Activated B cell treated with CpG ODN at 0.5 μM for 24 hours (primary cell): ENCODE measurements at regions not wholly inside any gene's neighbourhood (a gene's known extent, or its start where the extent isn't known, plus 50 kb on each side); places are given as distances from the start of the nearest gene placed in this dataset.

ENCODE experiments used
- ATAC-seq: fragments of 200-7000 bp; cut with Tn5 transposase; one replicate; pipeline ENCODE4 v1.10.0; 2021; ENCODE audit warnings: low read depth, mild to moderate bottlenecking, moderate library complexity
- CTCF ChIA-PET: fragments of 350-600 bp; sonication (Branson Sonifier 250); formaldehyde crosslinking; loops from one replicate; lab custom pipeline; 2021; ENCODE audit warnings: antibody characterized with exemption; lab: Charles Lee
- POLR2A ChIA-PET: fragments of 350-600 bp; sonication (Branson Sonifier 250); formaldehyde crosslinking; loops from one replicate; lab custom pipeline; 2021; ENCODE audit warnings: antibody characterized with exemption; lab: Charles Lee
- DNase-seq: peaks from one replicate; pipeline ENCODE4 v3.0.0; 2022
- H3K27ac Mint-ChIP-seq: one replicate; pipeline ENCODE4 v1.8.0; 2020; ENCODE audit warnings: mixed read lengths
- H3K27me3 Mint-ChIP-seq: one replicate; pipeline ENCODE4 v1.8.0; 2021; ENCODE audit warnings: mixed read lengths
- H3K36me3 Mint-ChIP-seq: one replicate; pipeline ENCODE4 v1.8.0; 2021; ENCODE audit warnings: low read depth, mixed read lengths
- H3K4me1 Mint-ChIP-seq: one replicate; pipeline ENCODE4 v1.8.0; 2021; ENCODE audit warnings: mixed read lengths
- H3K4me3 Mint-ChIP-seq: one replicate; pipeline ENCODE4 v1.8.0; 2020; ENCODE audit warnings: mild to moderate bottlenecking, mixed read lengths
- H3K9me3 Mint-ChIP-seq: one replicate; pipeline ENCODE4 v1.8.0; 2020; ENCODE audit warnings: mixed read lengths
- intact Hi-C: fragments of 100-400 bp; cut with micrococcal nuclease; formaldehyde crosslinking; loops from one replicate; pipeline ENCODE4 v1.15.1; 2024
- TF ChIP-seq, protein P1 (sequence below): fragments of 200-600 bp; IDR thresholded peaks from one replicate; pipeline ENCODE4 v1.8.0; 2022; ENCODE audit warnings: antibody characterized with exemption, mild to moderate bottlenecking

DNA sequence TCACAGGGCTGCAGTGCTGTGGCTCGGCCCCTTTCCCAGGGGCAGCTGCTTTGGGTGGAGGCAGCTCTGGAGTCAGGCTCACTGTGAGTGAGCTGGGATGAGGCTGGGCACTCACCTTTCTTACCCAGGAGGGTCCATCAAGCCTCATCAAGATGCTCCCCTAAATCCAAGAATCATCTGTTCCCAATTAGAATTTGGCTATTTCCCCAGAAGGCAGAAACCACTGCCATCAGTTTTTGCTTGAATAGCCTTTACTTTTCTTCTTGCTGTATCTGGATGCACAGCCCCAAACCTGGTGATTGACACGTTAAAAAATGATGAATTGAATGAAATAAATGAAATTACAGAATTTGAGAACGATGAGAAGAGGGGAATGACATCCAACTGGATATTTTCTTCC lies 74.3 kb upstream of the LYZL1 start:
- ATAC-seq (no peak), DNase-seq (no peak)
- Mint-ChIP-seq H3K36me3 (no peaks in the 10 kb centered on the region), H3K4me3 (no peak overlapping the region), H3K27ac (no peak overlapping the region), H3K27me3 (no peaks in the 10 kb centered on the region), H3K9me3 (peaks cover 8% of the 10 kb centered on the region), H3K4me1 (no peaks in the 10 kb centered on the region)
- TF ChIP-seq, protein P1, sequence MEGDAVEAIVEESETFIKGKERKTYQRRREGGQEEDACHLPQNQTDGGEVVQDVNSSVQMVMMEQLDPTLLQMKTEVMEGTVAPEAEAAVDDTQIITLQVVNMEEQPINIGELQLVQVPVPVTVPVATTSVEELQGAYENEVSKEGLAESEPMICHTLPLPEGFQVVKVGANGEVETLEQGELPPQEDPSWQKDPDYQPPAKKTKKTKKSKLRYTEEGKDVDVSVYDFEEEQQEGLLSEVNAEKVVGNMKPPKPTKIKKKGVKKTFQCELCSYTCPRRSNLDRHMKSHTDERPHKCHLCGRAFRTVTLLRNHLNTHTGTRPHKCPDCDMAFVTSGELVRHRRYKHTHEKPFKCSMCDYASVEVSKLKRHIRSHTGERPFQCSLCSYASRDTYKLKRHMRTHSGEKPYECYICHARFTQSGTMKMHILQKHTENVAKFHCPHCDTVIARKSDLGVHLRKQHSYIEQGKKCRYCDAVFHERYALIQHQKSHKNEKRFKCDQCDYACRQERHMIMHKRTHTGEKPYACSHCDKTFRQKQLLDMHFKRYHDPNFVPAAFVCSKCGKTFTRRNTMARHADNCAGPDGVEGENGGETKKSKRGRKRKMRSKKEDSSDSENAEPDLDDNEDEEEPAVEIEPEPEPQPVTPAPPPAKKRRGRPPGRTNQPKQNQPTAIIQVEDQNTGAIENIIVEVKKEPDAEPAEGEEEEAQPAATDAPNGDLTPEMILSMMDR: no peak
- intact Hi-C loops: no loop called here
- ChIA-PET POLR2A (no interaction called here), CTCF (no interaction called here)

DNA sequence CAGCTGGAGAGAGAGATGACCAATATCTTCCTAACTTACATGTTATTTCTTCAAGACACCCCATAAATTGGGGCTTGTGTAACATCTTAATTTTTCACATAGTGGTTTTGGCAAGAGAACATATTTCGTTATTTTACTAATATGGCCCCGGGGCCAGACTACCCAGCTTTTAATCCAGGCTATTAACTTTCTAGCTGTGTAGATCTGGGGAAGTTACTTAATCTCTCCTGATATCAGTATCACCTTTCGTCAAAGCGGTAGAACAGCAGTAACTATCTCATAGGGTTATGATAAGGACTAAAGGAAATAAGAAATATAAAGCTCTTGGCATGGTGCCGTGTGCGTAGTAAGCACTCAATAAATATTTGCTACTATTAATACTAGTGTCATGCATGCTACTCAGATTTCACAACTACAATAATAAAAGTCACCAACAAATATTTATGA lies 71.6 kb upstream of the LYZL1 start:
- CTCF ChIA-PET: no interaction called here
- intact Hi-C loops: no loop called here
- TF ChIP-seq, protein P1: no peak
- POLR2A ChIA-PET: no interaction called here
- Mint-ChIP-seq H3K9me3 (peaks cover 2% of the 10 kb centered on the region), H3K27ac (no peak overlapping the region), H3K36me3 (no peaks in the 10 kb centered on the region), H3K4me3 (no peak overlapping the region), H3K27me3 (no peaks in the 10 kb centered on the region), H3K4me1 (no peaks in the 10 kb centered on the region)
- ATAC-seq (no peak), DNase-seq (no peak)

DNA sequence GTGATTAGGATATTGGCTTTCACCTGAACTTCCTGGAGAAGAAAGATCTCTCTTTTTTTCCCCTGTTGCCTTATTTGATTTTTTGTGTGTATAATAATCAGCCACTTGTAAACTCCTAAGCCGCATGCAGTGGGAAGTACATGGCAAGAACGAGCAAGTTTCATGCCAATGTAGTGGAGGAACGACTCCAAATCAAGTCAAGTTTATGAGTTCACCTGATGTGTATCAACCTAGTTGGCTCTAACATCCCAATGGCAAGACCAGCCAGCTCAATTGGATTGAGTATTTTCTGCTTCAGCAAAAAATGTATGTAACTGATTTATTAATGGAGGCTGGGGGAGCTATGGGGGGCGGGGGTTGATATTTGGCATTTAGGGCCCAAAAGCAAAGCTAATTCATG lies 65.5 kb upstream of the LYZL1 start:
- TF ChIP-seq, protein P1: no peak
- no peak for ATAC-seq
- intact Hi-C loops: no loop called here
- H3K36me3 Mint-ChIP-seq: no peaks in the 10 kb centered on the region
- POLR2A ChIA-PET: no interaction called here
- H3K4me1 Mint-ChIP-seq: no peaks in the 10 kb centered on the region
- no peaks in the 10 kb centered on the region for H3K9me3 Mint-ChIP-seq
- CTCF ChIA-PET: no interaction called here
- H3K27me3 Mint-ChIP-seq: no peaks in the 10 kb centered on the region
- no peak overlapping the region for H3K27ac Mint-ChIP-seq
- H3K4me3 Mint-ChIP-seq: no peak overlapping the region
- no peak for DNase-seq

DNA sequence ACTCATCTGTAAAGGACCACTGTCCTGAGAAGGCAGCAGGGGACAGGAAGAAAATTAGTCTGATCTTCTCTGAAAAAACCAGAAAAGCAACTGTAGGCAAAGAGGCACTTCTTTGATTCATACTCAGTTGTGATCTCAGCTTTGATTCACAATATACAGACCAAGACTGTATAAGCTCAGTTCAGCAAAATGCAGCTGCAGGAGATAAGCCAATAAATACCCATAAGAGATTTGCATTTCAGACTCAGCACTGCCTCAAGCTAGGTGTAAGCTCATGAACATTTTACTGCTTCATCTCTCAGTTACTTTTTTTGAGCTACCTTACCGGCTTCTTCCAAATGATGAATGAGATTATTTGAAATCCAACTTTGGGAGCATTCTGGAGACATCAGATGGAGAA lies 64.2 kb upstream of the LYZL1 start:
- ATAC-seq (no peak), DNase-seq (no peak)
- ChIA-PET CTCF (no interaction called here), POLR2A (no interaction called here)
- Mint-ChIP-seq H3K36me3 (no peaks in the 10 kb centered on the region), H3K27ac (no peak overlapping the region), H3K9me3 (no peaks in the 10 kb centered on the region), H3K4me1 (no peaks in the 10 kb centered on the region), H3K4me3 (no peak overlapping the region), H3K27me3 (peaks cover 5% of the 10 kb centered on the region)
- intact Hi-C loops: no loop called here
- TF ChIP-seq, protein P1: no peak

DNA sequence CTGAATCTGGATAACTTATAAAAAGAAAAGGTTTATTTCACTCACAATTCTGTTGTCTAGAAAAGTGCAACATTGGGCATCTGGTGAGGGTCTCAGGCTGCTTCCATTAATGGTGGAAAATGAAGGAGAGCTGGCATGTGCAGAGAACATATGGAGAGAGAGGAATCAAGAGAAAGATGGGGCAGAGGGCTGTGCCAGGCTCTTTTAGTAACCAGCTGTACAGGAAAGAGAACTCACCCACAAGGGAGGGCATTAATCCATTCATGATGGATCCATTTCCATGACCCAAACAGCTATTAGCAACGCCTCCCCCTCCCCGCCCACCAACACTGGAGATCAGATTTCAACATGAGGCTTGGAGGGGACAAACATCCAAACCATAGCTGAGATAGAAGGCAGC lies 61.7 kb upstream of the LYZL1 start:
- POLR2A ChIA-PET: no interaction called here
- TF ChIP-seq, protein P1: no peak
- H3K27me3 Mint-ChIP-seq: peaks cover 5% of the 10 kb centered on the region
- H3K4me1 Mint-ChIP-seq: no peaks in the 10 kb centered on the region
- CTCF ChIA-PET: no interaction called here
- no peaks in the 10 kb centered on the region for H3K36me3 Mint-ChIP-seq
- H3K9me3 Mint-ChIP-seq: no peaks in the 10 kb centered on the region
- no peak for DNase-seq
- no peak overlapping the region for H3K4me3 Mint-ChIP-seq
- no peak overlapping the region for H3K27ac Mint-ChIP-seq
- ATAC-seq: no peak
- intact Hi-C loops: no loop called here
